GM23338 (cell line): ENCODE measurements at regions not wholly inside any gene's neighbourhood (a gene's known extent, or its start where the extent isn't known, plus 50 kb on each side); places are given as distances from the start of the nearest gene placed in this dataset.

Source experiments
- ATAC-seq: fragments of 200-7000 bp; cut with Tn5 transposase; 3 replicates; pipeline ENCODE4 v1.9.1; 2020
- DNase-seq: peaks from one replicate; pipeline ENCODE4 v3.0.0-alpha.2; 2015; ENCODE audit warnings: low spot score
- H2AFZ ChIP-seq: fragments of 200-600 bp; sonication (generic); 2 replicates; pipeline ENCODE4 v1.8.0; 2016; ENCODE audit warnings: antibody characterized with exemption, mild to moderate bottlenecking, moderate library complexity
- H3F3A ChIP-seq: fragments of 200-600 bp; sonication (generic); replicated peaks from 2 replicates; pipeline ENCODE4 v1.8.0; 2017; ENCODE audit warnings: antibody characterized with exemption, mixed run types, low read depth
- H3K27ac ChIP-seq: fragments of 200-600 bp; sonication (generic); 2 replicates; pipeline ENCODE4 v1.6.1; 2016; ENCODE audit warnings: low read depth
- H3K27me3 ChIP-seq: fragments of 200-600 bp; sonication (generic); 2 replicates; pipeline ENCODE4 v1.8.0; 2016; ENCODE audit warnings: mild to moderate bottlenecking, mixed run types, moderate library complexity; ENCODE audit not compliant: insufficient read depth
- H3K36me3 ChIP-seq: fragments of 200-600 bp; sonication (generic); 2 replicates; pipeline ENCODE4 v1.8.0; 2016; ENCODE audit warnings: mild to moderate bottlenecking; ENCODE audit not compliant: insufficient read depth
- H3K4me1 ChIP-seq: fragments of 200-600 bp; sonication (generic); 2 replicates; pipeline ENCODE4 v1.8.0; 2016; ENCODE audit warnings: mild to moderate bottlenecking, moderate library complexity; ENCODE audit not compliant: insufficient read depth
- H3K4me2 ChIP-seq: fragments of 200-600 bp; sonication (generic); 2 replicates; pipeline ENCODE4 v1.7.1; 2017; ENCODE audit warnings: mixed run types
- H3K4me3 ChIP-seq: fragments of 200-600 bp; sonication (generic); 2 replicates; pipeline ENCODE4 v1.6.1; 2016; ENCODE audit warnings: mixed run types
- H3K79me2 ChIP-seq: fragments of 200-600 bp; sonication (generic); replicated peaks from 2 replicates; pipeline ENCODE4 v1.8.0; 2017; ENCODE audit warnings: mild to moderate bottlenecking; ENCODE audit not compliant: insufficient read depth
- H3K9me2 ChIP-seq: fragments of 200-600 bp; sonication (generic); 2 replicates; pipeline ENCODE4 v1.8.0; 2017; ENCODE audit not compliant: insufficient read depth
- H4K20me1 ChIP-seq: fragments of 200-600 bp; sonication (generic); replicated peaks from 2 replicates; pipeline ENCODE4 v1.8.0; 2017; ENCODE audit warnings: mild to moderate bottlenecking; ENCODE audit not compliant: insufficient read depth
- H3K27ac Mint-ChIP-seq: 2 replicates; pipeline ENCODE4 v1.8.0; 2020; ENCODE audit warnings: inconsistent platforms, mild to moderate bottlenecking, moderate library complexity, mixed read lengths
- H3K27me3 Mint-ChIP-seq: 3 replicates; pipeline ENCODE4 v1.8.0; 2022; ENCODE audit warnings: low read depth, mild to moderate bottlenecking, moderate library complexity, mixed read lengths, inconsistent platforms; ENCODE audit not compliant: insufficient read depth, poor library complexity
- H3K36me3 Mint-ChIP-seq: 3 replicates; pipeline ENCODE4 v1.8.0; 2021; ENCODE audit warnings: low read depth, mild to moderate bottlenecking, inconsistent platforms, moderate library complexity, mixed read lengths
- H3K4me1 Mint-ChIP-seq: 3 replicates; pipeline ENCODE4 v1.8.0; 2020; ENCODE audit warnings: mild to moderate bottlenecking, inconsistent platforms, mixed read lengths
- H3K4me3 Mint-ChIP-seq: 3 replicates; pipeline ENCODE4 v1.8.0; 2021; ENCODE audit warnings: moderate library complexity, mild to moderate bottlenecking, inconsistent platforms, mixed read lengths
- H3K9me3 Mint-ChIP-seq: 3 replicates; pipeline ENCODE4 v1.8.0; 2020; ENCODE audit warnings: moderate library complexity, mild to moderate bottlenecking, inconsistent platforms, mixed read lengths
- CREB1 ChIP-seq: fragments of 250-450 bp; sonication (Bioruptor Pico); IDR thresholded peaks from 2 replicates; pipeline ENCODE4 v1.5.0; 2020; ENCODE audit warnings: low read depth, mild to moderate bottlenecking, moderate library complexity
- EZH2 ChIP-seq: fragments of 200-600 bp; sonication (generic); IDR thresholded peaks from one replicate; pipeline ENCODE4 v1.8.0; 2017; ENCODE audit warnings: antibody characterized with exemption, mild to moderate bottlenecking, low read depth; ENCODE audit not compliant: unreplicated experiment
- EZH2phosphoT487 ChIP-seq: fragments of 200-600 bp; sonication (generic); IDR thresholded peaks from one replicate; pipeline ENCODE4 v1.8.1; 2018; ENCODE audit warnings: antibody characterized with exemption; ENCODE audit not compliant: unreplicated experiment
- JUNB ChIP-seq: IDR thresholded peaks from one replicate; pipeline ENCODE4 v1.6.1; 2016; ENCODE audit warnings: antibody characterized with exemption; ENCODE audit not compliant: unreplicated experiment
- NANOG ChIP-seq: IDR thresholded peaks from 2 replicates; pipeline ENCODE4 v1.6.1; 2016; ENCODE audit warnings: antibody characterized with exemption, borderline replicate concordance
- POLR2AphosphoS5 ChIP-seq: IDR thresholded peaks from 2 replicates; pipeline ENCODE4 v1.6.1; 2016; ENCODE audit warnings: antibody characterized with exemption, low read depth
- STAT1 ChIP-seq: IDR thresholded peaks from one replicate; pipeline ENCODE4 v1.6.1; 2016; ENCODE audit warnings: antibody characterized with exemption; ENCODE audit not compliant: unreplicated experiment
- ZNF114 ChIP-seq: fragments of 250-450 bp; sonication (Bioruptor Pico); IDR thresholded peaks from 2 replicates; pipeline ENCODE4 v1.5.0; 2020; ENCODE audit warnings: mild to moderate bottlenecking, moderate library complexity
- ZNF331 ChIP-seq: fragments of 250-450 bp; sonication (Bioruptor Pico); IDR thresholded peaks from 2 replicates; pipeline ENCODE4 v1.5.0; 2020; ENCODE audit warnings: low read depth, mild to moderate bottlenecking, moderate library complexity
- TF ChIP-seq, protein P1 (sequence below): IDR thresholded peaks from 2 replicates; pipeline ENCODE4 v1.6.1; 2016; ENCODE audit warnings: antibody characterized with exemption
- TF ChIP-seq, protein P2 (sequence below): IDR thresholded peaks from one replicate; pipeline ENCODE4 v1.6.1; 2018; ENCODE audit warnings: antibody characterized with exemption; ENCODE audit not compliant: unreplicated experiment

DNA sequence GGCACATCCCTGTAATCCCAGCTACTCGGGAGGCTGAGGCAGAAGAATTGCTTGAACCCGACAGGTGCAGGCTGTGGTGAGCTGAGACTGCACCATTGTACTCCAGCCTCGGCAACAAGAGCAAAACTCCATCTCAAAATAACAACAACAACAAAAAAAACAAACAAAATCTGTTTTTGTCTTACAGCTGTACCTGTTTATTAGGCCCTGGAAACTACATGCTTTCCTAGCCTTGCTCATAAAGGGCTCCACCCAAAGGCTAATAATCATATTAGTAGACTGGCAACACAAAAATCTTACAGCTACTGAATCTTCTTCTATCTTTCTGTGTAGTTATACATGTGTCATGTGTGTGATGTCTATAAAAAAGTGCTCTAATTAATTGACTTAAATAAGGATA is 503.9 kb upstream of the EYS start (continued):
- TF ChIP-seq EZH2phosphoT487, result no peak
- TF ChIP-seq NANOG, result no peak
- TF ChIP-seq ZNF114 (CRISPR knock-in tag), result no peak
- TF ChIP-seq EZH2, result no peak
- TF ChIP-seq, protein P1, sequence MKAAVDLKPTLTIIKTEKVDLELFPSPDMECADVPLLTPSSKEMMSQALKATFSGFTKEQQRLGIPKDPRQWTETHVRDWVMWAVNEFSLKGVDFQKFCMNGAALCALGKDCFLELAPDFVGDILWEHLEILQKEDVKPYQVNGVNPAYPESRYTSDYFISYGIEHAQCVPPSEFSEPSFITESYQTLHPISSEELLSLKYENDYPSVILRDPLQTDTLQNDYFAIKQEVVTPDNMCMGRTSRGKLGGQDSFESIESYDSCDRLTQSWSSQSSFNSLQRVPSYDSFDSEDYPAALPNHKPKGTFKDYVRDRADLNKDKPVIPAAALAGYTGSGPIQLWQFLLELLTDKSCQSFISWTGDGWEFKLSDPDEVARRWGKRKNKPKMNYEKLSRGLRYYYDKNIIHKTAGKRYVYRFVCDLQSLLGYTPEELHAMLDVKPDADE, result no peak
- no peak for TF ChIP-seq STAT1
- no peak for TF ChIP-seq JUNB
- TF ChIP-seq CREB1, result no peak

DNA sequence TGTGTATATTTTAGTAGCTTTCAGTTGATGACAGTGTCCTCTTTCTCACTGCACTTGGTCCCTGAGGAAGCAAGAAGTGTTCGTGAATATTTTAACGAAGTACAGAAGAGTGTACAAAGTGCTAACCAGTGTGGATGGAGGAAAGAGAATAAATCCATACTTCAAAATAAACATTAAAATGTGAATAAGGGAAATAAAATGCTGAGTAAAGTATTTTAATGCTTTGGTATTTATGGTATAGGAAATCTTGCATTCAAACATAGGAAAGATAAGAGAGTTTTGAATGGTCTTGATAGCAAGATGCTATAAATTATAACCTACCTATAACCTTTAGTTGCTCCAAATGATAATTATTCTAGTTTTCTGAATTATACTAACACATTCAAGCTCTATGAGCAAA is 493.4 kb upstream of the EYS start:
- no peak for ATAC-seq
- H3K4me1 Mint-ChIP-seq, result no peaks in the 10 kb centered on the region
- H3K9me3 Mint-ChIP-seq, result peaks cover 54% of the 10 kb centered on the region
- Histone ChIP-seq H3K27me3 (no peaks in the 10 kb centered on the region), H3K27ac (no peak overlapping the region), H3K4me3 (no peak overlapping the region), H3K4me1 (no peaks in the 10 kb centered on the region), H4K20me1 (no peaks in the 10 kb centered on the region), H3K79me2 (no peaks in the 10 kb centered on the region), H3K4me2 (no peak overlapping the region), H3K36me3 (peaks cover 8% of the 10 kb centered on the region; the same call in 1 of the 2 replicates), H3F3A (no peaks in the 10 kb centered on the region), H2AFZ (no peak overlapping the region), H3K9me2 (peaks cover 4% of the 10 kb centered on the region; the same call in 1 of the 2 replicates)
- TF ChIP-seq NANOG, result no peak
- no peak for TF ChIP-seq JUNB
- no peak for TF ChIP-seq ZNF331 (CRISPR knock-in tag)
- TF ChIP-seq POLR2AphosphoS5, result no peak
- TF ChIP-seq, protein P1, result no peak
- TF ChIP-seq STAT1, result no peak
- TF ChIP-seq, protein P2, sequence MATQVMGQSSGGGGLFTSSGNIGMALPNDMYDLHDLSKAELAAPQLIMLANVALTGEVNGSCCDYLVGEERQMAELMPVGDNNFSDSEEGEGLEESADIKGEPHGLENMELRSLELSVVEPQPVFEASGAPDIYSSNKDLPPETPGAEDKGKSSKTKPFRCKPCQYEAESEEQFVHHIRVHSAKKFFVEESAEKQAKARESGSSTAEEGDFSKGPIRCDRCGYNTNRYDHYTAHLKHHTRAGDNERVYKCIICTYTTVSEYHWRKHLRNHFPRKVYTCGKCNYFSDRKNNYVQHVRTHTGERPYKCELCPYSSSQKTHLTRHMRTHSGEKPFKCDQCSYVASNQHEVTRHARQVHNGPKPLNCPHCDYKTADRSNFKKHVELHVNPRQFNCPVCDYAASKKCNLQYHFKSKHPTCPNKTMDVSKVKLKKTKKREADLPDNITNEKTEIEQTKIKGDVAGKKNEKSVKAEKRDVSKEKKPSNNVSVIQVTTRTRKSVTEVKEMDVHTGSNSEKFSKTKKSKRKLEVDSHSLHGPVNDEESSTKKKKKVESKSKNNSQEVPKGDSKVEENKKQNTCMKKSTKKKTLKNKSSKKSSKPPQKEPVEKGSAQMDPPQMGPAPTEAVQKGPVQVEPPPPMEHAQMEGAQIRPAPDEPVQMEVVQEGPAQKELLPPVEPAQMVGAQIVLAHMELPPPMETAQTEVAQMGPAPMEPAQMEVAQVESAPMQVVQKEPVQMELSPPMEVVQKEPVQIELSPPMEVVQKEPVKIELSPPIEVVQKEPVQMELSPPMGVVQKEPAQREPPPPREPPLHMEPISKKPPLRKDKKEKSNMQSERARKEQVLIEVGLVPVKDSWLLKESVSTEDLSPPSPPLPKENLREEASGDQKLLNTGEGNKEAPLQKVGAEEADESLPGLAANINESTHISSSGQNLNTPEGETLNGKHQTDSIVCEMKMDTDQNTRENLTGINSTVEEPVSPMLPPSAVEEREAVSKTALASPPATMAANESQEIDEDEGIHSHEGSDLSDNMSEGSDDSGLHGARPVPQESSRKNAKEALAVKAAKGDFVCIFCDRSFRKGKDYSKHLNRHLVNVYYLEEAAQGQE, result no peak
- peaks cover 22% of the 10 kb centered on the region for H3K36me3 Mint-ChIP-seq
- H3K27ac Mint-ChIP-seq, result no peak overlapping the region
- peaks cover 1% of the 10 kb centered on the region for H3K27me3 Mint-ChIP-seq
- DNase-seq, result no peak
- no peak overlapping the region for H3K4me3 Mint-ChIP-seq
